ENCODE measurements at regions not wholly inside any gene's neighbourhood (a gene's known extent, or its start where the extent isn't known, plus 50 kb on each side); places are given as distances from the start of the nearest gene placed in this dataset.

DNA sequence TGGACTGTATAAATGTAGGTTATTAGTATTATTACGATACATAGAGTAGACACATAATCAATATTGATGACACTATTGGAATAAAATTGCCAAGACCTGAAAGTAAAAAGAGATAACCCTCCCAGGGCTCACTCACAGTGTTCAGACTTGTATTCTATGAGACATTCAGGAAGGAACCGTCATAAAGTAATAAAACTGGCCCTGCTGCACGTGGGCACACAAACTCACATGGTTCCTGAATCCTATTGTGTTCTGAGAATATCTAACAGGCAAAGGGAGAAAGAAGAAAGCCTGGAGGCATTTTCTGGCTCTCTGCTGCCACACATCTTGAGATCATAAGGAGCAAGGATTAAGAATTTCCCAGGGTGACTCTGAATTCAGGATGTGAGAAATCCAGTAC is 575.9 kb downstream of the HS3ST4 start:
- no peak for TF ChIP-seq POLR2A (IDR thresholded peaks at IDR 0.05)
- TF ChIP-seq, protein P1, sequence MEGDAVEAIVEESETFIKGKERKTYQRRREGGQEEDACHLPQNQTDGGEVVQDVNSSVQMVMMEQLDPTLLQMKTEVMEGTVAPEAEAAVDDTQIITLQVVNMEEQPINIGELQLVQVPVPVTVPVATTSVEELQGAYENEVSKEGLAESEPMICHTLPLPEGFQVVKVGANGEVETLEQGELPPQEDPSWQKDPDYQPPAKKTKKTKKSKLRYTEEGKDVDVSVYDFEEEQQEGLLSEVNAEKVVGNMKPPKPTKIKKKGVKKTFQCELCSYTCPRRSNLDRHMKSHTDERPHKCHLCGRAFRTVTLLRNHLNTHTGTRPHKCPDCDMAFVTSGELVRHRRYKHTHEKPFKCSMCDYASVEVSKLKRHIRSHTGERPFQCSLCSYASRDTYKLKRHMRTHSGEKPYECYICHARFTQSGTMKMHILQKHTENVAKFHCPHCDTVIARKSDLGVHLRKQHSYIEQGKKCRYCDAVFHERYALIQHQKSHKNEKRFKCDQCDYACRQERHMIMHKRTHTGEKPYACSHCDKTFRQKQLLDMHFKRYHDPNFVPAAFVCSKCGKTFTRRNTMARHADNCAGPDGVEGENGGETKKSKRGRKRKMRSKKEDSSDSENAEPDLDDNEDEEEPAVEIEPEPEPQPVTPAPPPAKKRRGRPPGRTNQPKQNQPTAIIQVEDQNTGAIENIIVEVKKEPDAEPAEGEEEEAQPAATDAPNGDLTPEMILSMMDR (IDR thresholded peaks at IDR 0.05), result no peak
